GM21825 (cell line): ENCODE measurements at regions not wholly inside any gene's neighbourhood (a gene's known extent, or its start where the extent isn't known, plus 50 kb on each side); places are given as distances from the start of the nearest gene placed in this dataset.

Experiments used
- ATAC-seq: cut with Tn5 transposase; IDR thresholded peaks from one replicate; pipeline ENCODE4 v1.9.1; 2021; ENCODE audit warnings: mild to moderate bottlenecking, moderate library complexity; ENCODE audit not compliant: unreplicated experiment

DNA sequence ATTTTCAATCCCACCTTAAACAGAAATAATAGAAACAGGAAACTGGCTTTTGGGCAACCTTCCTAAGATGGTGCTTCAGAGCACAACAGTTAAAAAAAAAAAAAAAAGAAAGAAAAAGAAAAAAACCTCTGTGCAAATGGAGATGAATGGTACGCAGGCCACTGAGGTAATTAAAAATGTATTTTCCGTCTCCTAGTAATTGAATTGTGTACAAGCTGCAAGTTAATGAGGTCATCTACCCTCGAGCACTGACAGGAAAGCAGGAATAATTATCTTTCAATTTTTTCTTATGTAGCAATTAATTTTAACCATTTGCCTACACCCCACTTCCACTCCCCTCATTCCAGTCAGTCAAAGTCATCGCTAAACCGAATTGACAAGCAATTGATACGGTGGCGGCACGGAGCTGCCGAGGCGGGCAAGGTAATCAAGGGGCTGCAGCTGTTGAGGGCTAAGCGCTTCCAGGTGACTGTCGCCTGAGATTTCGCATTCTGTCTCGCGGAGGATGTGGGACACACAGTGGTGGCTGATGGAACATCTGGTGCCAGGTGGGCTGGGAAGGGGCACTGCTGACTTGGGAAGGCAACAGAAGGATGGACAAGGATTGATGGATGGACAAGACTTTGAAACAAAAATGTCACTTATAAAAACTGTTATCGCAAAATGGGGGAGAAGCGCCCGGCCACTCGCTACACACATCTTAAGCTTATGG is 109.4 kb downstream of the RCN1 start:
- no peak for ATAC-seq

DNA sequence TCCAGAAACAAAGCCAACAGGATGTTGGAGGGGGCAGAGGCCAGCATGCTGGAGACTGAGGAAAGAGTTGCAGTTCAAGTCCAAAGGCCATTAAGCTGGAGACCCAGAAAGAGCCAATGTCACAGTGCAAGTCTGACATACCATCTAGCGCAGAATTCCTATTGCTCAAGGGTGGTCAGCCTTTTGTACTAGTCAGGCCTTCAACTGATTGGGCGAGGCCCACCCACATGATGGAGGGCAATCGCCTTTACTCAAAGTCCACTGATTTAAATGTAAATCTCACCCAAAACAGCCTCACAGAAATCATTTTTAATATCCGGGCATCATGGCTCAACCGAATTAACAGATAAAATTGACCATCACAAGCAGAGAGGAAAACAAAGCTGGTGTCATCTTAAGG is 113.9 kb downstream of the RCN1 start:
- ATAC-seq = no peak

DNA sequence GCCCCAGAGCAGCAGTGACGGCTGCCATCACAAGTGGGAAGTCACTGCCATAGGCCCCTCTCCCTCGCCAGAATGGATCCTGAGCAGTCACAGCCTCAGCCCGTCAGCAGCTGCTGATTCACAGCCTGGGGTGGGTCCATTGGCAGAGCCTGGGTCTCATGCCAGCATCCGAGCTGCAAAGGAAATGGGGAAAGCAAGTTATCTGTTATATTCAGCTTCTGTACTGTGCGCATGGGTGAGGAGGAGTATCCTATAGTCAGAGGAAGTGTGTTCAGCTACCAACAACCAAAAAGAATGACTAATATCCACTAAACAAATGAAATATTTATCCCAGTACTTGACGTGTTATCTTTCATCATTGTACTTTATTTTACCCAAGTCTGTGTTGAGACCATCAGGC is 119.7 kb downstream of the RCN1 start:
- ATAC-seq = no peak

DNA sequence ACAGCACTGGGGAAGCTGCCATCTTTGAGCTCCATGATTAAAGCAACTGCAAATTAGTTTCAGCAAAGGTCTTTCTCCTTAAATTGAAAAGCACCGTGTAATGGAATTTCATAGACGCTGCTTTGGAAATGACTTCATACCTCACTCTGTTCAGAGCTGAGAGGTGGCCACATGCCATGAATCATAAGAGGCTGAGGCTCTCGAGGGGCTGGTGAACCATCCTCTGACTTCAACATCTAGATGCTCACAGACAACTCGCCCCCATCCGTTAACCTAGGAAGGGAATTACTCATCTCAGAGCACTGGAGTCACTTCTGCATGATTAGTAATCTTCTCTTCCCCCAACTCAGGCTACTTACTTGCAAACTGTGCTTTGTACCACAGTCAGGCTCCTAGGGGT is 122.3 kb downstream of the RCN1 start:
- ATAC-seq = no peak

DNA sequence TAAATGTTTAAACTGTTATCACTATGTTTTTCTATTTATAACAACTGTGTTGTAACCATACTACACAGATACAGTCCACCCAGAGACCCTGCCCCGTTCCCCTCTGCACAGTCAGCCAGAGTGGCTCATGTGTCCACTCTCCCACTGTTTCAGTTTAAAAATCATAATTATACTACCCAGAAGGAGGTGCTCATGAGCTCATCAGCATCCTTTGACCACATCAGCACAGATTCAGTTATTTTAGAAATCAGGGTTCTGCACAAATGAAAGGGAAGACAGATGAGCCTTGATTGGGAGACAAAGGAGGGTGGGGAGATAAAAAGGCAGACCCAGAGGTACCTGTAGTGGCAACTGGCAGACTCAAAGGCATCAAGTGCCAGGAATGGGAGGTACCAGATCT is 124.3 kb downstream of the RCN1 start:
- no peak for ATAC-seq

DNA sequence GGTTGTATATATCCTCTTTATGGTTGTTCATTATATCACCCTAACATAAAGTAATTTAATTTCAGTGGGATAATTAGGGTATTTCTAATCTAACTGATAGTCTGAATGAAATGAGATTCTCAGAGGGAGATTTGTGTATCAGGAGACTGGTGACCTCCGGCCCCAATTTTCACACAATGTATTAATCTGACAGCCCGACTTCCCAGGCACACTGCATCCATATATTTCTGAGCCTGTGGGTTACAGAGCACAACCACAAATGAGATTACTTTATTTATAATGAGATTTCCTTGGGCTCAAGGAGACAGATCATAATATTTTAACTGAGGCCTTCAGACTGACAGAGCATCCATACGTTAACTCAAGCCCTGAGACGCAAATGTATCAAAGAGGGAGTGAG is 125.9 kb downstream of the RCN1 start:
- no peak for ATAC-seq

DNA sequence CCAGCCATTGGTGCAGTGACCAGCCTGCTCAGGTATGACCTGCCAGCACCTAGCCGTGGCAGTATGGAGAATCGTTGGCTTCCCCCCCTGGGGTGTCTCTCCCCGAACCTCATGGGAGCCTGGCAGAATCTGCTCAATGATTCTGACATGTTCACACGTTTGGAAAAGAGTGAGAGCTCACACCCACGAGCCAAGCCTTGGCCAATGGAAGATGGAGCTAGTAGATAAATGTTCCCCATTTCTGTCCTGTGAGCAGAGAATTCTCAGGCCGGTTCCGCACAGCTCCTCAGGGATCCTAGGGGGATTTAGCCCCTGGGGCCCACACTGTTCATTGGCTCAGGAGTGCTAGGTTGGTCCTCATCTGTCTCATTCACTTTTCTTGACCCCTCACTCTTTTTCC is 128.4 kb downstream of the RCN1 start:
- ATAC-seq = no peak

DNA sequence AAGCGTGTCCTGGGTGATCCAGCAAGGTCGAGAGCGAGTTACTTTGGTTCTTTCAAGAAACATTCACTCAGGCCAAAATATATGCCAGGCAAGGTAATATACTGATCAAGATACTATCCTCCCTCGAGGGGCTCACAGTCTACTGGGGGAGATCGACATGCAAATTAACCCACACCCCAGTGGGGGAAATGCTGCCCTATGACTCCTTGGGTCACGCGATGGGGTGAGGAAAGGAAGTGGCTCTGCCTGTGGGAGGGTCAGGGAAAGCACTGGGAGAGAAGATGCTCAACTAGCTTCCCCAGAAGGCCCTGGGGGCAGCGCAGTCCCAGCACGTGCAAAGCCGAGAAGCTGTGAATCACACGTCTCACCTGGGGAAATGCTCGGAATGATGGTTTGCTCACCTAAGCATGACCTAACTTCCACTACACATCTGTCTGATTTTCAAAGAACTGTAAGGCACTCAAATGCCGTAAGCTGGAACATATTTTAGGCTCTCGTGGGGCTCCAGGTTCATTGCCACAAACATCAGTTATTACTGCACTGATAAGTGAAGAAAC is 130.7 kb downstream of the RCN1 start:
- ATAC-seq = no peak

DNA sequence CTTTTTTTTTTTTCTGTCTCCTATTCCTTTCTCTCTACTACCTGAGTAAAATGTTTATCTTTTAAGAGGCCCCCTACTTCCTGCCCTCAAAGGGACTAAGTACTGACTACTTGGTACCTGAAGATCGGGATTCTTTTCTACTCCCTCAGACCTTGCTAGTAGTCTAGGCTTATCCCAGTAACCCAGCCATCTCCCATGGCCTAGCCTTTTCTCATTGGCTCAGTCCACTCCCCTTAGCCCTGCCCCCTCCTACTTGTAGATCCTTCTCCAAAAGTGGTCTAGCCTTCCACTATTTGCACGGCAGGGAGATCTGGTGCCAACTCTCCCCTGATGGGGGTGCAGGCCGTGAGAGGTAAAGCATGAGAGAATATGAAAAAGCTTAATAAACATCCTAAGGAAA is 133.7 kb downstream of the RCN1 start:
- ATAC-seq = no peak

DNA sequence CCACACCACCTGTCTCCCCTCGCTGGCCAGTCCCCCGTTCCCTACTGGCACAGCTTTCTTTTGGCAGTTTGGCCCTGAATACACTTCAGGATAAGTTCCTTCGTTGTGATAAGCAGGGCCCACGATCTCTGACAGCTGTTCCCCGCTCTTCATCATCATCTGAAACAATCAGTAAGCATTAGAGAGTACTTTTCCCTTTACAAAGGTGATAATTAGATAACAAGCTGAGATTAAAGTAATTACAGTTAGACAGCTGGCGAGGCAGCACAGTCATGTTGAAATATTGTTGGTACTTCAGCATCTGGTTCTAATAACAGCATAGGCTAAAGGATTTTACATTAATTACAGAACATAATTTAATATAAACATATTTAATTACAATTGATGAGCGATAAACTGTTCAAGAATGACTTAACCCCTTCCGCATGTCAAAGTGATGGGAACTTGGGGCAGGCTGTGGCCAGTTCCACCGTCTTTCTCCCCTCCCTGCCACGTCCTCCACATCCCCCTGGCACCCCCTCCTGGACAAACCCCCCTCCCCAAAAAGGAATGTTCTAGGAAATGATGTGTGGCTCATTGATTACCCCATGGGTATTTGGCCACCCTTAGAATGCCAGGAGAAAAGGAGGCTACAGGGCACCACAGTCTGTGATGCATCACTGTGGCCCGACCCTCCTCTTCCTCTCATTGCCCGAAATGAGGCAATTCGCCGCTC is 134.9 kb downstream of the RCN1 start:
- ATAC-seq = no peak

DNA sequence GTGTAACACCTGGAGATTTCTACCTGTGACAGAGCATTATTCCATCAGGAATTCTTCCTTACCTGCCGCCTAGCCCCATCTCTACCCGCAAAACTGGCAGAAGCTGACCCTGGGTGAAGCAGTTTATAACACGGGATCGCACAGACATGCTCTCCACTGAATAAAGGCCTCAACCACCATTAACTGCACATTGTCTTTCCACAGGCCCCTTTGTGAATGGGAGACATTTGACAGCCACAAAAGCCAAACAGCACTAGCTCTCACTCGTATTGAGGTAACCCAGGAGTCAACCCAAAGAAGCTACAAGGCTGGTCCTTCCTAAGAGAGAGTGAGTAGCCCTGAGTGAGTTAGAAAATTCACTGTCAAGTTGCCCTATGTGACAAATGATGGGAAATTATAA is 135.6 kb downstream of the RCN1 start:
- no peak for ATAC-seq

DNA sequence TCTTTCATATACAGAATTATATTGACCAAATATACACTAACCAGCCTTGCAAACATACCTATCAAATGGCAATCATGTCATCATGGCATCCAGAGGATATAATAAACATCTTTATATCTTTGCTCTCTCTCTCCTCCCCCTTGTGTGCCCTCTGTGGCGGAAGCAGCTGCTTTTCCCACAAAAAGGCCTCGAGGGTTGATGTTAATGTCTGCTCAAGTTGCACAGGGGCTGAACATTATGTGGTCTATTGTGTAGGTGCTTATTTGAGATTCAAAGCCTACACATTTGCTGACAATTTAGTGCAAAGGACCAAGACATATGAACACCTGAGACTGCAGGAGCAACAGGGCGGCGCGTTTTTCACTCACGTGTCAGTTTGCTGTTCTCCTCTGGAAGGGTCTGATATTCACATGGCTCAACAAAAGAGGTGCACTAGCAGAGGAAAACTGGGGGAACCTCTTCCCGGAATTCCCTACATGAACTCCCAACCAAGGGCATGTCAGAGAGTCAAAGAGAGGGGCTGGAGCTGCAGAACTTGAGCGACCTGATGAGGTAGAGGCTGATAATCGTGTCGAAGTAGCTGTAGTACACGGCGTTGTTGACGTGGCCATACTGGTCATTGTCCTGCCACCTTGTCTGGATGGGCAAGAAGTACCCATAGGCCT is 138.8 kb downstream of the RCN1 start:
- no peak for ATAC-seq

DNA sequence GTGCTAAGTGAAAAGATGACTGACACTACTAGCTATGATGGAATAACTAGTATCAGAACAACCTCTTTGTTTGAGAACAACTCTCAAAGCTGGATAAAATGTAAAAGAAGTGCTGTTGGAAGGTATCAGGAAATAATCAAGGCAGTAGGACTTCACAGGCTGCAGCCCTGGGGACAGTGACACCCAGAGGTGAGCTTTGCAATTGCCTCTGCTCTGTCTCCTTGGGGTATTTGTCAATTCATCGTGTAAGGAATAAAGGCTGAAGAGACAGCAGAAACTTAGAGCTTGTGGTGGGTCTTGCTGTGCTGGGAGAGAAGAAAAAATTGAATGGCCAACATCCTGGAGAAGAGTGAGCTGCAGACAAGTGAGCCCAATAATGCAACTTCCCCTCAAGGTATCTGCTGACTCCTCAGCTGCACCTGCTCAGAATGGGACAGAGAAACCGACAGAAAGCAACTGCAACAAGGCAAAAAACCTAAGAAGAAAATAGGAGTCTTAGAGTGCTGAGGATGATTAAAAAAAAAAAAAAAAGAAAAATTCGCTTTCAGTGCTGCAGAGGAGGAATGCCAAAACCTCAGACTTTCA is 141.1 kb downstream of the RCN1 start:
- peak; percentile 60 for ATAC-seq

DNA sequence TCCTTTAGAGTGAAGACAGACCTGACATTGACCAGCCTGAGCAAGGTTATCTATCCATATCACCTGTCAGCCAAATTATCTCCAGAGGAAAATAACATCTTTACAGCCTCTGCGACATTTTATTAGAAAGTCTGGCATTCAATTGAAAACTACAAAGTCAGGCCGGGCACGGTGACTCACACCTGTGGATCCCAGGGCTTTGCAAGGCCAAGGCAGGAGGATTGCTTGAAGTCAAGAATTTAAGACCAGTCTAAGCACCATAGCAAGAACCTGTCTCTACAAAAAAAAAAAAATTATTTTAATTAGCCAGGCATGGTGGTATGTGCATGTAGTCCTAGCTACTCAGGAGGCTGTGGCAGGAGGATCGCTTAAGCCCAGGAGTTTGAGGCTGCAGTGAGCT is 141.6 kb downstream of the RCN1 start:
- ATAC-seq = no peak

DNA sequence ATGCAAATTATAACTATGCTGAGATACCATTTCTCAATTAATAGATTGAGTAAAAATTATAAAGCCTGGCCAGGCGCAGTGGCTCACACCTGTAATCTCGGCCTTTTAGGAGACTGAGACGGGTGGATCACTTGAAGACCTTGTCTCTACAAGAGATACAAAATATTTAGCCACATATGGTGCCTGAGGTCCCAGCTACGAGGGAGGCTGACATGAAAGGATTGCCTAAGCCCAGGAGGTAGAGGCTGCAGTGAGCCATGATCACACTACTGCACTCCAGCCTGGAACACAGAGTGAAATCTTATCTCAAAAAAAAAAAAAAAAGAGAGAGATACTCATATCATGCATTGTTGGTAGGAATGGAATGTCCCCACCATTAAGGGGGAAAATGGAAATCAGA is 142.4 kb downstream of the RCN1 start:
- no peak for ATAC-seq

DNA sequence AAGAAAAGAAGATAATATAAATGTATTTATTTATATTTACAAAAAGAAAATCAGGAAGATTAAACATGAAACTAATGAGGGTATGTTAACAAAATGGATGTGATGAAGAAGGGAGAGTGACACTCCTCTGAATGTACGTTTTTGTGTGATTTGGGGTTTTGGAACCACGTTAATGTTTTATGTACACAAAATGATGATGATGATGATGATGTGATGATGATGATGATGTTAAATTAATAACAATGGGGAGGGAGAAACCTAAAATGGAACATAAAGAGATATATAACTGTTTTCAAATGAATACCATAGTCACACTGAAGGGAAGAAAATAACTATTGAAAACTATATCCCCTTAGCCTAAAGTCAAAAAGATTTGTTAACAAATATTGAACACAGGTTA is 143.1 kb downstream of the RCN1 start:
- ATAC-seq = no peak

DNA sequence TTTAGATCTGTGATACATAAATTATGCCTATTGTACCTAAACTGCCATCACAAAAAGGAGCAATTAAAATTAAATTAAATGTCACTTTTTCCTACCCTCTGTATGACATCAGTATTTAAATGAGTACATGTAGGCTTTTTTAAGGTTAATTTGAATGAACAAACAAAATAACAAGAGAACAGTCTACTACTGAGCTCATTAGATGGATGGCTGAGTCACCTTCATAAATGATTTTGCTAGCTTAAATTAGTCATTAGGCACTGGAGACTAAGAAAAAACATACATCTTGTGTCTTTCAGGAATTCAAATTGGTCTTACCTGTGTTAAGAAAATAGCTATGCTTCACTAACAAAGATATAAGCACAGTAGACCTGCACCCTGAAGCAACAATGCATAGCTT is 153.6 kb downstream of the RCN1 start:
- no peak for ATAC-seq

DNA sequence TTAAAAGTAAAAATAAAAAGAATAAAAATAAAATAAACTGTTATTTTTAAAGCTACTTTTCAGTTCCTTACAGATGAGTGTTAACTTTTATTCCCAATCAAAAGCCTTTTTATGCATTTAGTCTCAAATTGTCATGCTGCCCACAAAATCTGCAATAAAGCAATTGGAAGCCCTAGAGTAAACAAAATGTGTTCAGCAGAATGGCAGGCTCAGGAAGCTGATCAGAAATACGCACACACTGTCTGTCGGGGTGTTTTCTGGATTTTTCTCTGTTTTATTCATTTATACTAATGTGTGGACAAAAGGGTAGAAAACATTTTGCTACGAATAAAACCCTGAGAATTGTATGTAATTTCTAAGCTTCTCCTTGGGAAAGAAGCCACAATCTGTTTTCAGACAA is 162.8 kb downstream of the RCN1 start:
- no peak for ATAC-seq

DNA sequence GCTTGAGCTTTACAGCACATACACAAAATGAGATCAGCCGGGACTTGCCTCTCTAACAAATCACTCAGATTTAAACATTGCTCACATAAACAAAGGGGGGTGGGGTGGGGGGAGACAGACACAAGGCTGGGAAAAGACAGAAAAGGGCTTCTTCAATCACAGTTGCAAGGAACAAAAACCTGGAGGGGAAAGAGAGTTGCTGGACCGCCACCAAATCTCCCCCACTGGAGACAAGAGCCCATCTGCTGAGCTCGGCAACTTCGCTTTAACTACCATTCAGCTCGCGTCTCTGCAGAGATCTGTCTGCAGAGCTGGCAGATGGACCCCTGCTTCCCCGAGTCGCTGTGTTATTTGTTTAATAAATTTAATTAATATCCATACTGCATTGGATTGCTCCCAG is 165.0 kb downstream of the RCN1 start:
- no peak for ATAC-seq

DNA sequence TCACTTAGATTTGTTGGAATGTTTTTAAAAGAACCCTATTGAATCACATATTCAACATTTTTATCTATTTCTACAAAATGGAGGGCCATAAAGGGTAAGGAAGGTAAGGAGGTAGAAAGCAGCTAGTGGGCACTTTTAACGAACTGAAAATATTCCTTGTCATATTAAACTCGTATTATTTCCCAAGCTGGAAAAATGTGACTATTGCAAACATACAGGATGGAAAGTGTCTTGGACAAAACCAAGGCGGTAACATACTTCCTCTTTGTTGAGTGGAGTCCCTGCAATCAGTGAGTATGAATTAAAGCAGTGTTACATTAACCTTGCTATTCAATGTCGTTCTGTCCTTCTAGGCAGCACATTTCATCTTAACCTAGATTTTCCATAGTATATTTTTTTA is 165.6 kb downstream of the RCN1 start:
- no peak for ATAC-seq

DNA sequence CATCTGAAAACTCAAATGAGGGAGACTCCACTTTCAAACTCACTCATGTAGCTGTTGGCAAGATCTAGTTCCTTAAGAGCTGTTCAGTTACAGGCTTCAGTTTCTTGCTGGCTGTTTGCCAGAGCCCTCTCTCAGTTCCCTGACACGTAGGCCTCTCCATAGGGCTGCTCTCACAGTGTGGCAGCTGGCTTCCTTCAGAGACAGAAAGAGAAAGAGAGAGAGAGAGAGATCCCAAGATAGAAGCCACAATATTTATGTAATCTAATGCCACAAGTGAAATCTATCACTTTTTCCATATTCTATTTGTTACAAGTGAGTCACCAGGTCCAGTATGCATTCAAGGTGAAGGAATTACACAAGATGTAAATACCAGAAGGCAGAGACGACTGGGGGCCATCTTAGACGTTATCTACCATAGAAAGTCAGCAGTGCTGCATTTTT is 168.8 kb downstream of the RCN1 start:
- peak; percentile 82 for ATAC-seq

DNA sequence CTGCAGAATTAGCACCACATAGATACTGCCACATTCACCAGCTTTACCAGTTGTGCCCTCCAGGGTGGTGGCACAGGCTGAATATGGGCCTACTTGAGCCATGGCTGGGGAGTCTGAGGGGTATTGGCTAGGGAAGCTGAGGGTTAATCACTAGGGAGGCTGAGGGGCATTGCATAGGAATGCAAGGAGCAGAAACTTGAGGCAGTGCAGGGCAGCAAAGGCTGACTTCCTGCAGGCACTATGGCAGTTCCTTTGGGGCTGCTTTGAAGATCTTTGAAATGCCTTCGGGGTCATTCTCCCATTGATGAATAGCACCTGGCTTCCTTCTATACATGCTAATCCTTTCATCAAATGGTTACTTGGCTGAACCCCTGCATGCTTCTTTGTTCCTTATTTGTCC is 171.5 kb downstream of the RCN1 start:
- ATAC-seq = no peak
